A673 (cell line): ENCODE measurements at regions not wholly inside any gene's neighbourhood (a gene's known extent, or its start where the extent isn't known, plus 50 kb on each side); places are given as distances from the start of the nearest gene placed in this dataset.

Source experiments
- EZH2 ChIP-seq: fragments of 200-600 bp; sonication (generic); IDR thresholded peaks from 2 replicates; pipeline ENCODE4 v1.6.1; 2017; ENCODE audit warnings: borderline replicate concordance, low read depth, mild to moderate bottlenecking, mixed read lengths, antibody characterized with exemption, low read length; ENCODE audit not compliant: poor library complexity, severe bottlenecking
- TF ChIP-seq, protein P1 (sequence below): fragments of 300-800, 200-600 bp; sonication (generic); conservative IDR thresholded peaks from 2 replicates; pipeline ENCODE4 v1.5.1; 2017; ENCODE audit warnings: low read depth, mild to moderate bottlenecking, antibody characterized with exemption, low read length, moderate library complexity, mixed read lengths

DNA sequence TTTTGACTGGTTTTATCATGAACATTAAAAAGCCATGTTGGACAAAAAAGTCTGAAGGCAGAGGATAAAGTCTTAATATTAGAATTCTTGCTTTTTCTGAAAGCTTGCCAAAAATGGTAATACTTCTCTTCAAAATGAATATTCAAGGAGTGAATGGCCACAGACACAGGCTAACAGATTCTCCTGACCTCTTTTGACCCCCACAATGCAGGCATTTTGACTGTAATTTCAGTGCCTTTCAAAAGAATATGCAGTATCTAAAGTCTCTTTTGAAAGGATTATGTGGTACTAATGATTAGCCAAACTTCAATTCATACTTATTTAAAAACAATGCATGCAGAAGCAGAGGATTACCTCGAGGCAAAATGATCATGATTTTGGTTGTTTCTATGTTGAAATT is 557.8 kb upstream of the GCFC2 start:
- TF ChIP-seq, protein P1, sequence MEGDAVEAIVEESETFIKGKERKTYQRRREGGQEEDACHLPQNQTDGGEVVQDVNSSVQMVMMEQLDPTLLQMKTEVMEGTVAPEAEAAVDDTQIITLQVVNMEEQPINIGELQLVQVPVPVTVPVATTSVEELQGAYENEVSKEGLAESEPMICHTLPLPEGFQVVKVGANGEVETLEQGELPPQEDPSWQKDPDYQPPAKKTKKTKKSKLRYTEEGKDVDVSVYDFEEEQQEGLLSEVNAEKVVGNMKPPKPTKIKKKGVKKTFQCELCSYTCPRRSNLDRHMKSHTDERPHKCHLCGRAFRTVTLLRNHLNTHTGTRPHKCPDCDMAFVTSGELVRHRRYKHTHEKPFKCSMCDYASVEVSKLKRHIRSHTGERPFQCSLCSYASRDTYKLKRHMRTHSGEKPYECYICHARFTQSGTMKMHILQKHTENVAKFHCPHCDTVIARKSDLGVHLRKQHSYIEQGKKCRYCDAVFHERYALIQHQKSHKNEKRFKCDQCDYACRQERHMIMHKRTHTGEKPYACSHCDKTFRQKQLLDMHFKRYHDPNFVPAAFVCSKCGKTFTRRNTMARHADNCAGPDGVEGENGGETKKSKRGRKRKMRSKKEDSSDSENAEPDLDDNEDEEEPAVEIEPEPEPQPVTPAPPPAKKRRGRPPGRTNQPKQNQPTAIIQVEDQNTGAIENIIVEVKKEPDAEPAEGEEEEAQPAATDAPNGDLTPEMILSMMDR, result no peak
- TF ChIP-seq EZH2, result no peak
